AG09309 (cell line): ENCODE measurements at regions not wholly inside any gene's neighbourhood (a gene's known extent, or its start where the extent isn't known, plus 50 kb on each side); places are given as distances from the start of the nearest gene placed in this dataset.

Experiments
- DNase-seq: peaks from one replicate; pipeline ENCODE4 v3.0.0-alpha.2; 2010; ENCODE audit warnings: low read depth
- H3K4me3 ChIP-seq: 2 replicates; pipeline ENCODE4 v1.5.1; 2011; ENCODE audit warnings: mild to moderate bottlenecking, low read depth, low read length, moderate library complexity; ENCODE audit not compliant: control insufficient read depth
- TF ChIP-seq, protein P1 (sequence below): IDR thresholded peaks from 2 replicates; pipeline ENCODE4 v1.5.1; 2011; ENCODE audit warnings: mild to moderate bottlenecking, low read depth, low read length, inconsistent platforms; ENCODE audit not compliant: insufficient read depth, control insufficient read depth; ENCODE audit errors: missing control alignments

DNA sequence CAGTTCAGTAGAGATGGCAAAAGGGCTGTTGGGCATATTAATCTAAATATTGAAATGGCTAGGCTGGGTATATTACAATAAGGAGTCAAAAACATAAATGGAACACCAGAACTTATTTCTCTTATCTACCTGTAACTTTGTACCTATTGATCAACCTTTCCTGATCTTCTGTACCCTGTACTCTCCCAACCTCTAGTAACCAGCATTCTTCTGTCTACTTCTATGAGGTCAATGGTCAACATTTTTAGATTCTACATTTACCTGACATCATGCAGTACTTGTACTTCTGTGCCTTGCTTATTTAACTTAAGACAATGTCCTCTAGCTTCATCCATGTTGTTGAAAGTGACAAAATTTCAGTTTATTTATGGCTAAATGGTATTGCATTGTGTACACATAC is 467.3 kb downstream of the TAF11L14 start:
- TF ChIP-seq, protein P1, sequence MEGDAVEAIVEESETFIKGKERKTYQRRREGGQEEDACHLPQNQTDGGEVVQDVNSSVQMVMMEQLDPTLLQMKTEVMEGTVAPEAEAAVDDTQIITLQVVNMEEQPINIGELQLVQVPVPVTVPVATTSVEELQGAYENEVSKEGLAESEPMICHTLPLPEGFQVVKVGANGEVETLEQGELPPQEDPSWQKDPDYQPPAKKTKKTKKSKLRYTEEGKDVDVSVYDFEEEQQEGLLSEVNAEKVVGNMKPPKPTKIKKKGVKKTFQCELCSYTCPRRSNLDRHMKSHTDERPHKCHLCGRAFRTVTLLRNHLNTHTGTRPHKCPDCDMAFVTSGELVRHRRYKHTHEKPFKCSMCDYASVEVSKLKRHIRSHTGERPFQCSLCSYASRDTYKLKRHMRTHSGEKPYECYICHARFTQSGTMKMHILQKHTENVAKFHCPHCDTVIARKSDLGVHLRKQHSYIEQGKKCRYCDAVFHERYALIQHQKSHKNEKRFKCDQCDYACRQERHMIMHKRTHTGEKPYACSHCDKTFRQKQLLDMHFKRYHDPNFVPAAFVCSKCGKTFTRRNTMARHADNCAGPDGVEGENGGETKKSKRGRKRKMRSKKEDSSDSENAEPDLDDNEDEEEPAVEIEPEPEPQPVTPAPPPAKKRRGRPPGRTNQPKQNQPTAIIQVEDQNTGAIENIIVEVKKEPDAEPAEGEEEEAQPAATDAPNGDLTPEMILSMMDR = no peak
- H3K4me3 ChIP-seq = no peak overlapping the region
- no peak for DNase-seq

DNA sequence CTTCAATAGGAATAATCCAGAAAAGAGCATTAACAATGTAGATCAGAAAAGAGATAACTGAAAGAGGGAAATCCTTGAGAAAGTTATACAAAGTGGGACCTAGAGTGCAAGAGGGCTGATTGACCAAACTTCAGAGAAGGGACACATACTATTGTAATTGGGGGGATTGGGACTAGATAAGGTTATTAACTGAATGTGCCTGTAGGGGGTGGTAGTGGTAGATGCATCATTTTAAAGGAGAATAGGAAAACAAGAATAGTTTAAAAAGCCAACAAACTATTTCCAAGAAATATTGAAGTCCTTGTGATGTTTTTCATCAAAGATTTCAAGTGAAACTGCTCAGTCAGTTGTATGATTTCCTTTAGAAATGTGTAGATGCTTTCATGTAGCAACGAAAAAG is 468.5 kb downstream of the TAF11L14 start:
- H3K4me3 ChIP-seq = no peak overlapping the region
- TF ChIP-seq, protein P1 = no peak
- DNase-seq = no peak

DNA sequence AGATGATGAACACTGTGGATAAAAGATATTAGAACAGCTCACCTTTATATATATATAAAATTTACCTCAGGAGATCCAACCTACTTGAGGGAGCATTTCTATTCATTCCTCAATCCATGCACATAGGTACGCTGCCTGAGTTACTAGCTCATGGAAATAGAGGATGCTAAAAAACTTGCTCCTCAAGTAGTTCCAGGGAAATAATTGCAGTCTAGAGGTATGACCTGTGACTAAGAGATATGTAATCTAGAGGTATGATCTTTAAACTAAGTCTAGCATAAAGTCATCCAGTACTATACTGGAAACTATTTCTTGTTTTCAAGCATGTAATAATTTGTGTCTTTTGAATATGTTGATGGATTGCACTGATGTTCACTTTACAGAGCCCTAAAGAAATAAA is 471.2 kb downstream of the TAF11L14 start:
- TF ChIP-seq, protein P1 = no peak
- DNase-seq = no peak
- H3K4me3 ChIP-seq = no peak overlapping the region

DNA sequence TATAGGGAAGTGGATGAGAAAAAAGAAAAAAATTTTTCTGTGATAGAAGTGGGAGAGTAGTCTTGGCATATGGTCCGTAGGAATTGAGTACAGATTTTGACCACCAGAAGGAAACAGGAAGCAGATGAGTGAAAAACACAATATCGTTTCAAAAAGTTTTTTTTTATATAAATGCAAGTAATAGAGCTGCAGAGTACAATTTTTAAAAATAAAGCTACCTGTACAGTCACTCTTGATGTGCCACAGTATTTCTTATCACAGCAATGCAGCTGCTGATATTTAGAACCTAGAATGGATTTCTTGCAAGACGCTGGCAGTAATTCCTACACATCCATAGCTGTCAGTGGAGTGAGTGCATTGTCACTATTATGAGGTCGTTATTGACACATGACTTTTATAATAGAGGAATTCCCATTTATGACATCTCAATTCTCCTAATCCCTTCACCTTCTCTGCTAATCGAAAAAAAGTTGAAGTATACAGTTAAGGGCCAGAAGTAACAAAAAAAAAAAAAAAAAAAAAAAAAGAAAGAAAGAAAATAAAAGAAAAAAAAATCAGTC is 477.7 kb downstream of the TAF11L14 start:
- TF ChIP-seq, protein P1 = no peak
- no peak overlapping the region for H3K4me3 ChIP-seq
- no peak for DNase-seq

DNA sequence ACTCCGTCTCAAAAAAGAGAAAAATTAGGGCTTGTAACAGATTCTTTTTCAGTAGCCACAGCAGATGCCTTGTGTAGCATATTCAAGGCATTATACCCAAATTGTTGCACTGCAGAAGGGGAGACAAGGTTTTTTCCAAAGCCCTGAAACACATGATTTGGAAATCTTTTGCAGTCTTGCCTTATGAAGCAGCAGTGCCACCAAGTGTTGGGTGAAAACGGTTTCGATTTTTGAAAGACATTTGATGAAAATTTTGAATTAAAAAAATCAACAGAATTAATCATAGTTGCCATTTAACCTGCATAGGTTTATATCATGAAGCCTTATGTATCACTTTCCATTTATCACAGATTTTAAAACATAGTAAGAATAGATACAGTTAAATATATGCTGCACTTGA is 479.5 kb downstream of the TAF11L14 start:
- no peak for DNase-seq
- TF ChIP-seq, protein P1 = peak; percentile 18
- H3K4me3 ChIP-seq = no peak overlapping the region

DNA sequence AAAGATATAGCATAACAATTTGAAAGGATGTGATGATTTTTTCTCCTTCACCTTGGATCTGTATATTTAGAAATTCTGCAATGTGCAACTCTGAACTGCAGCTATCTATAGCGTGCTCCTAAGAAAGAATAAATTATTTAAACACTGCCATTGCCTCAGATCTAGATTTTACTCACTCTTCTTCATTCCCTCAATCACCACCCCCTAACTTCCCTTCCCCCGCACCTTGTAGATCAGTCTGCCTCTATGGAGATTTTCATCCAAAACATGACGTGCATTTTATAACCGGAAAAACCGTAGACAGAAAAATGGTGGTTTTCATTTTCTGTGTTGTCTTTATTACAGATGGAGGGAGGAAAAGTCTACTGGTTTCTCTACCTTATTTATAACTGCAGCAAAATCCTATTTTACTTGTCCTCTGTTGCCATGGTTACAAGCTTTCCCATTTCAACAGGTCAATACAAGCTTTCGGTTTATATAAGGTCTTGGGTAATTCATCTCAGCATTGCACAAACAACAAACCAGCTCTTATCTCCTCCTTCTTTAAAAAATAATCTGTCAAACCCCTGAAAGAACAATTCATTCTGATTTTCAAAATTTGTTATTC is 480.0 kb downstream of the TAF11L14 start:
- DNase-seq = no peak

More for the DNA sequence above, 480.0 kb downstream of the TAF11L14 start:
- TF ChIP-seq, protein P1 = no peak
- no peak overlapping the region for H3K4me3 ChIP-seq
